D341Med (cell line): ENCODE measurements at regions not wholly inside any gene's neighbourhood (a gene's known extent, or its start where the extent isn't known, plus 50 kb on each side); places are given as distances from the start of the nearest gene placed in this dataset.

Experiments
- DNase-seq: peaks from one replicate; pipeline ENCODE4 v3.0.0; 2012; ENCODE audit warnings: low spot score

DNA sequence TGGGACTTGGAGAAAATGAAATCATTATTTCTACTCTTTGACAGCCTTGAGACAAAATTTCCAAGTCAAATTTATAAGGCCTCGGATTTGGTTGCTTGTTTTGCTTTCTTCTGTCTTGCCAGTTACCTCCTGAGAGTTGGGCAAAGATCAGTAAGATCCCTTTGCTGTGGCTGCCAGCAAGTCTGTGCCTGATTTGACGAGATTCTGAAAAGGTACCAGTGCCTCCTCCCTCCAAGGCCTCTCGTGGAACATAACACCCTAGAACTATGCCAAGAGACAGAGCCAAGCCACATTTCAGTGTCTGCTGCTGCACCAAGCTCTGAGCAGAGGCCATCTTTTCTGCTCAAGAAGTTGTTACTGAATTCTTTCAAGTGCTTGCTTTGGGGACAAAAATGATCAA lies 61.0 kb downstream of the GTPBP8 start:
- no peak for DNase-seq

DNA sequence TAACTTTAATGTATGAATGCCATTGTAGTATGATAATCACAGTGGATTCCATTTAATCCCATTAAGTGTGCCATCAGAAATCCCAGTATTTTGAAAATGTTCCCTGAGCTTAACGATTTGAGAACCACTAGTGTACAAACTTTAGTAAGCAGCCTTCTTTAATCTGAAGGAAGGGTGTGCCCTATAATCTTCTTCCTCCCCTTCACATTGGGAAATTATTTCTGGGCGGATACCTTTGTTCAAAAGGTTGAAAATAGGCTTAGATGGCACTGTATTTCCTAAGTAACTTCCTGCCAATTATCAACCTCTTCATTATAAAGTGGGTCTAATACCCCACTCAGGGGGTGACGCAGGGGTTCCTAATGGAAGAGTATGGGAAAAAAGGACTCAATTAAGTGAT lies 62.4 kb downstream of the GTPBP8 start:
- DNase-seq: no peak

DNA sequence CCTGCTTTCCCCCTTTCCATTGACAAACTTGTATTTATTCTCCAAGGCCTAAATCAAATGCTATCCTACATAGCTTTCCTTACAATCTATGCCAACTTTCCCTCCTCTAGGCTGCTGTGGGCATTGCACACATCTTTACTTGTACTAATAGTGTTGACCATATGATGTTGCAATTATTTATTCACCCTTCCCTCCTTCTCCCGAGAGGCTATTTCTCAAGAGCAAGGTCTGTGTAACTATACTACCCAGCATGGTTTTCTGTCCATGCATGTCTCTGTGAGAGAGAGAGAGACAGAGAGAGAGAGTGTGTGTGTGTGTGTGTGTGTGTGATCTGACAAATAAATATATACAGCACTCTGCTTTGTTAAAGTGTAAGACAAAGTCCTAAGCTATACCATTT lies 63.8 kb downstream of the GTPBP8 start:
- no peak for DNase-seq

DNA sequence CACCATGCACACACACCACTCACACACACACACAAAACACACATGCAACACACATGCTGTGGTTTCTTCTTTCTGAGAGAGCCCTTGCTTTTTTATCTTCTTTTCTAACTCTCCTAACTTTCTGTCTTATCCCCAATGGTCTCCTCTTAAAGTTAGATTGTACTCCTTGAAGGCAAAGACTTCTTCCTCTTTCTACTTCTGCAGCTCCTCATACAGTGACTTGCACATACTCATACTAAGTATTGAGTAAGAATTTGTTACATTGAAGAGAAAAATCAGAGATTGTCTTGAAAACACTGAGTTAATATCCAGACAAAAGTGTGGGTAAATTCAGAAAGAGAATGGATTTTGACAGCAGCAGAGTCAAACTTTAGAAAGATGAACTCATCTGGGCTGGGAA lies 64.4 kb downstream of the GTPBP8 start:
- DNase-seq: no peak

DNA sequence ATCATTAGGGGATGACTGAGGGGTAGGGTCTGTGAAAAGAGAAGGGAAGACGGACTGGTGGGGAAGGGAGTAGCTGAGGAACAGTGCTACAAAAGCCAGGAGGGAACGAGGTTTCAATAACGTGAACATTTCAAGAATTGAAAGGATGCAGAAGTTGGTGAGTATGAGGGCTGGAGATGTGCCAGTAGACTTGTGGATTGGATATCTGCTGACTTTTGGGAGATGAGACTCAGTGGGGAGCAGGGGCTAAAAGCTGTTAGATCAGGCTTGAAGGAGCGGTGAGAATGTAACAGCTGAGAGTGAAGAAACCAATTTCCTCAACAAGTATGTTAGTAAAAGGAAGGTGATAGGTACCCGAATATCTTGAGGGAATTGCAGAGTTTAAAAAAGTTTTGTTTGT lies 65.2 kb downstream of the GTPBP8 start:
- no peak for DNase-seq

DNA sequence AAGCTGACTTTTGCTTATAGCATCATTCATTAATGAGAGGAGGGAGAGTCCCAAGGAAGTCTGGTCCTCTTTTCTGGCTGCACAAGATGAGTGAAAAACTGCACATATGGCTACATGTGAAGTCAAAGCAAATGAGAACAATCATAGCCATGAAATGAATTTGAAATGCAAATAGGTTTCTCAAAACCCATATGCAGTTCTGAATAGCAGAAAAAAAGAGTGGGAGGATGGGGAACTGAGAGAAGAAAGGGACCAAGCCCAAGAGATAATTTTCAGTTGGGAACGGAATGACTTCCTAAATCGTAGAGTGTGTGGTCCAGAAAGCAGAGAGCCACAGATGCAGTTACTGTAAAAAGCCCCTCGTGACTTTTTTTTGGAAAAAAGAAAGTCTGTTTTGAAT lies 66.3 kb downstream of the GTPBP8 start:
- no peak for DNase-seq

DNA sequence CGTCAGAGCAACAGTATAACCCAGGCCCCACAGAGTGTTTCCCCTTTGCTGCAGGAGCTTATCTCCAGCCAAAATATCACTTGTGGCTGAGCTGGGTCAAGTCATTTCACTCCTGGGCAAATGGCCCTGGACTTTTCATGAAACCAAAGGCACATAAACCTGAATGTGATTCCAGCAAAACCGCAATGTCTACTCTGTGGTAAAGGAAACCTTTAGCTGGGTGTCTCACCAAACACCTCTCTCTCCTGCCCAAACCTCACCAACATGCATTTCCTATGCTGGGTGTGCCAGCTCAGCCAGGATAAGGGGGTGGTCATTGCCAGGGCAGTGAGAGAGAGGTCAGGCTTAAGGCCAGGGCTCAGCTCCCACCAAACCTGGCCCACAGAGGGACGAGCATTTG lies 67.4 kb downstream of the GTPBP8 start:
- no peak for DNase-seq

DNA sequence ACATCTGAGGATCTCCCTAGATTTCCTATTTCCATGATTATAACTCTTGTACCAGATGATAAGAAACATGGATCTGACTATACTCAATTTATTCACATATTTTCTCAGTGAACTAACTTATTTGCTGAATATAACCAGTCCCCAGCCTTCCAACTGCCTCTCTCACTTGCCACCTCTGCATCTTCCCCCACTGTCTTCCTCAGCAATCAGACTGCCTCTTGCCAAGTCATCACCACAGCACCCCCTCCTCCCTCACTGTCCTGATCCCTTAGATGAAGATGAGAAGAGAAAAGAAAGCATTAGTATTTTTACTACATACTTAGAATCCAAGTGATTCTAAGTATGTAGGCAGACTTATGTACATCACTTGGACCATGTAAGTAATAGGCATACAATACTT lies 71.9 kb downstream of the GTPBP8 start:
- no peak for DNase-seq

DNA sequence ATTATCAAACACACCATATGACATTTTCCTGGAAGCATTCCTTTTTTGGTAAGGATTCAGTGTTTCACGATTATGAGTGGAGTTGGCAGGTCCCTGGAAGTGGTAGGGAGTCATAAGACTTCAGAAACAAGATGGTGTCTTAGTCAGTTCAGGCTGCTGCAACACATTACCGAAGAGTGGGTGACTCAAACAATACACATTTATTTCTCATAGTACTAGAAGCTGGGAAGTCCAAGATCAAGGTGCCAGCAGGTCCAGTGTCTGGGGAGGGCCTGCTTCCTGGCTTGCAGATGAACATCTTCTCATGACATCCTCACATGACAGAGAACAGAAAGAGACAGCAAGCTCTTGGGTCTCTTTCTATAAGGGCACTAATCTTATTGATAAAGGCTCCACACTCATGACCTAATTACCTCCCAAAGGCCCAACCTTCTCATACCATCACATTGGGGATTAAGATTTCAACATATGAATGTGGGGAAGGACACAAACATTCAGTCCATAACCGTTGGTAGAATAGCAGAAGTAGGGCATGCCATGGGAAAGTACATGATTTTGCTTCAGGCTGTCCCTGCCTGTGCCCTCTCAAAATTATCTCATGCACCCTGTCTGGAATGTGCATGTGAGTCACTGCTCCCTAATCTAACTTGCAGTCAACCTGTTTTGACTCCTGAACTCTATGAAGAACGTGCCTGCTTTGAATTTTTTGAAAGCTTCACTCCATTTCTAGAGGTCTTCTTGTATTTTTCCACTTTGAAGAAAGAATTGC lies 72.5 kb downstream of the GTPBP8 start:
- DNase-seq: no peak

DNA sequence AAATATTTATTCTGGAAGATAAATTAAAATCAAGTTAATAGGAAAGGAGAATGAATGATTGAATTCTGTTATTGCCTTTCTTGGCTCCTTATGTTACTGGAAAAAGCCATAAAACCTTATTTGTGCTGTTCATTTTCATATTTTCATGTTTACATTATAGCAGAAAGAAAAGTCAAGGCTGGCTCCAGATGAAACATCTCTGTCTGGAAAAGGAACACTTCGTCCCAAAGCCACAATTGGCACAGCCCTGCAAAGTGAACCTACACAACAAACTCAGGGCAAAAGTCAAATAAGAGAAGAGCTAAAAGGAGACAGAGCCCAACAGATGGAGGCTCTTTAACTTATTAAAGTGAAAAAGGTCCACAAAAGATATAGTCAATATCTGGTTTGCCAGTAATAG lies 73.4 kb downstream of the GTPBP8 start:
- DNase-seq: no peak

DNA sequence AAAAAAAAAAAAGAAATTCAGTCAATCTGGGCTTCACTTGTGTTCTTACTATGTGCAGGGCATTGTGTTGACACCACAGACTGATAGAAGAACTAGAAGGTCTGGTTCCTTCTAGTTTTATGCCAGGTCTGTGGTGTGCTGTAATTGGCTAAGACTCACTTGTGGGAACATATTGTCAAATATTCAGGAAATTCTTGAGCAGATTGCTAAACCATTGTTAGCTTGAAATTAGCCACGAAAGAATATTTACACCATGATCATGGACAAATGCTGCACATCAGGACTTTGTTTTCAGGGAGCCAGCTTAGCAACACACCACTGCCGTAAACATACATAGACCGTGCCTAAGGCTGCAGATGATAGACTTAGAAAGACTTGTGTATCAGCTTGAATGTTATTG lies 74.6 kb downstream of the GTPBP8 start:
- DNase-seq: no peak

DNA sequence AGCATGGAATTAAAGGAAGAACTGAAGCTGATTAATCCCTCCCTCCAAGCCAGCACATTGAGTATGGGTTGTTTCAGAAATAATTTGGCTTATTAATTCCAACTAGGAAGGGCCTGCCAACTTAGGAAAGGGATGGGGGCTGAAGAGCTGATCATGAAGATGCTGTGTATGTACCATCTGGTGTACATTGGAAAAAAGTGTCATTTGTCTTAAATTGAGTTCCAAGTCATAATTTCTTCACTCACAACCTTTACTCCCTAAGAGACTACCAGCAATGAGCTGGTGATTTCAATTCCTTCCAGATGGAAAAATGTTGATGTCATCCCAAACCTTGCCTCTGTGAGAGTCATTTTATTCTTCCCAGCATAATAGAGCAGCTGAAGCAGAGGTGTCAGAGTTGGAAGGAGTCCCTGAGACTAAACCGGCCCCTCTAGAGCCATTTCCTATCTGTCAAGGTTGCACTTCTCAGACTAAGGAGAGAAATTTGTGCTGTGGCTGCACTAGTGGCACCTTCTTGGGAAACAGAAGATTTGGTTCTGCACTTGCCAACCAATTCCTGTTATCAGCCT lies 79.4 kb downstream of the GTPBP8 start:
- DNase-seq: no peak

DNA sequence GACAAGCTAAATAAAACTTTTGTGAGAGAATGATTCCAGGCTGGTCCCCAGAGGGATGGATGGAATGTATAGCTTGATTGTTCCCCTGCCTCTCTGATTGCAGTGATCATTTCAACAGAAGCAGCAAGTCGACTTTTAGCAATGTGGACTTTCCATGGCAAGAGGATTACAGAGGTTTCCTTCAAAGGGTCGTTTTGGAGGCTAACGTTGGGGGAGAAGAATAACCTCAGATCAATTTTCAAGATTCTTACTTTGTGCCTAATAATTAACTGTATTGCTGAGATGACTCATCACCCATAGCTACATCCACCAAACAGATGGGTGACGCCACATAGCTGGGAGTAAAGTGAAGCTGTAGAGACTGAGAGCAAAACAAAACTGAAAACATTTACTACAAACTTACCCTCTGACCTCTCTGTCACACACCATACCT lies 79.9 kb downstream of the GTPBP8 start:
- no peak for DNase-seq

DNA sequence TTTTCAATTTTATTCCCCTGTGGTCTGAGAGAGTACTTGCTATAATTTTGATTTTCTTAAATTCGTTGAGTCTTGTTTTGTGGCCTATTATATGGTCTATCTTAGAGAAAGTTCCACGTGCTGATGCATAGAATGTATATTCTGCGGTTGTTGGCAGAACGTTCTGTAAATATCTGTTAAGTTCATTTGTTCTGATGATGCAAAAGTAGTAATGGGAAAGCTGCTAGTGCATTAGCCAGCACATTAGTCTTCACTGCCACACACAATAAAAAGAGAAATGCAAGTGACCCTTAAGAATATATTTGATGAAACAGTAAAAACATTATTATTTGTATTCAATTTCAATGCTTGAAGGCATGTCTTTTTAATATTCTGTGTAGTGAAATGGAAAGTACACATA lies 84.8 kb downstream of the GTPBP8 start:
- no peak for DNase-seq

DNA sequence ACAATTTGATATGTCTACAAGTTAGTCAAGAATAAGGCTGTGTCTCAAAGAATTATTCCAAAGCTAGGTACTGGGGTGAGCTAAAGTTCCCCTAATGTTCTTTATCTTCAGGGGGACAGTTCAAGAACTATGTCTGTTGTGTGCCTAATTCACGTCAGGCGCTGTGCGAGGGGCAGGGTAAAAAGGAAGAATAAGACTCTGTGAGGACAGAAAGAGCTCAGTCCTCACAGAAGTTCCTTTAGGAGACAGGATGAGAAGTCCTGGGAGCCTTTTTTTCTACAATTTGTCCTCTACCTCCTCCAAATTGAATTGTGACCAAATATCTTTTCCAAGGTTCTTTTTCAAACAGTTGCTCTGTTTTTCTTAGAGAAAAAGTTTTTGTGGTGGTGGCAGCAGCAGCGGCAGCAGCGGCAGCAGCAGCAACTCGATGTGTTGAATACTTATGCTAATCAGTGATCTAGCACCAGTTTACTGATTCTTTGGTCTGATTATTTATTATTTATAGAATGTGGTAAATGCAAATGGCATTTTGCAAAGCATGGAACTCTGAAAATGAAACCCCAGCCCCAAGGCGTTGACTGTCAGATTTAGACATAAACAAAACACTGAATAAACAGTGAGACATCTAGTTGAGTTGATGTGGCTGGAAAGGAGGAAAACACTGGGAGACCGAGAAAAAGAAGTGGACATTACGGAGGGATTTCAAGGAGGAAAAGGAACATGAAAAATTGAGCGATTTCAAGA lies 88.6 kb downstream of the GTPBP8 start:
- no peak for DNase-seq

DNA sequence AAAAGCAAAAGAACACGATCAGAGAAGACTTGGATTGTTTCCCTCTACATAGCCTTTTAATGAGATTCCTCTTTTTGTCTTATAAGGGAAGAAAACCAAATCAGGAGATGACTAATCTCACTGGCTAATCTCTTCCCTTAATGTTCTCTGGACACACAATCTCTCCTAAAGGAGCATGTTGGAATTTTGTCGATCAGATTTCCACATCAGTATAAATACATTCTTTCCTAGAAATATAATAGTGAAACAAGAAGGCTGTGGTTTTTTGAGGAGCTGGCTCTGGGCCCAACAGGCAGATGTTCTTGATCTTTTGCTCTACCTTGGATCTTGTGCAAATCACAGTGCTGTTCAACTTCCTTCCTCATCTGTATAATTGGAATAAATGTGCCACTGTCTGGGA lies 94.0 kb downstream of the GTPBP8 start:
- no peak for DNase-seq

DNA sequence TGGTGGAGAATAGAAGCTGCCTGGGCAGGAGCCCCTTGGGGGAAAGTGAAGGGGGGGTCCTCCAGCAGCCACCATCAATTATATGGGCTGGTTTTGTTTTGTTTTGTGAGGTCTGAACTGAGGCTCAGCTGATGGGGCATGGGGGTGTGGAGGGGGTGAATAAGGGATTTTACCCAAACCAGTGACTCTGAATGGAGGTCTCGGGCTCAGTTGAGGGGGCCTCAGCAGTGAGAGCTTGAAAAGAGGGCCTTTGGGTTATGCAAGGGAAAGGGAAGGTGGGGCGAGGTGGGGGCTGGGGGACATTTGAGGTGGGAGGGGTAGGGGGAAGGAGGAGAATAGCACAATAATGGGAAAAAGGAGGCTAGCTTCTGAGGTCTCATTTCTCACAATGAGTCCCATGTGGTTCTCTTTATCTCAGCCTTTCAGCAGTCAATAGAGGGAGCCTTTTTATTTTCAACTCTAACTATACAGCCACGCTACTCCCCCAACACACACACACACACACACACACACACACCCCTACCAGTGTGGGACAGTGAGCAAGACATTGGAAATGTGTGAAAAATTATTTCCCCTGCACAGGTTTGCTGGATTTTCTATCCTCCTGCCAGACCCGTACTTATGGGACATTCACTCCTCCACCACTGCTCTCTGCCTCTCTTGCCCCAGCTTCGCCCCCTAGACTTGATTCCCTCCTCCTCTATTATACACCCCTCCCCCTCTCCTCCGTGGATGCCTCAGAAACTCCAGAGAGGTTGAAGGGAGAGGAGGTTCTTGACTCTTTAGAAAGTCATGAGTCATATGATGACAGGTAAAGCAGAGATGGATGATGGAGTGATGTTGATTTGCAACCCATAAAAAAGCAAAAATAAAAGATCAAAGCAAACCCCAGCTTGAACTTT lies 96.0 kb downstream of the GTPBP8 start:
- DNase-seq: no peak

DNA sequence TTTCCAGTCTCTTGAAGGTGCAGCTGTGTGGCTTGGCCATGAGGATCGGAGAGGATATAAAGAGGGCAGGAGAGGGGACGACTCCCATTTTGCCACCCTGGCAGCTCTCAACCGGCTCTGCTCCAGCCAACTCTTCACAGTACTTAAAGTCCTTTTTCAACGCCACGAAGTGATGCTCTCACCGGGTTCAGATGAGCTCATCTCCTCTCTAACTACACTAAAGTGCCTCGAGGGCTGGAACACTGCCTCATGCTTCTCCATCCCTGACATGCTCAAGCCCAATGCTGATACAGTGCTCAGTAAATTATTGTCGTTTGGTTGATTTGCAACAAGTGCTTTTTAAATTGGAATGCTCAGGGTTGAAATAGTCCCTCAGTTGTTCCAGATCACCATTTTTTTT lies 97.8 kb downstream of the GTPBP8 start:
- no peak for DNase-seq

DNA sequence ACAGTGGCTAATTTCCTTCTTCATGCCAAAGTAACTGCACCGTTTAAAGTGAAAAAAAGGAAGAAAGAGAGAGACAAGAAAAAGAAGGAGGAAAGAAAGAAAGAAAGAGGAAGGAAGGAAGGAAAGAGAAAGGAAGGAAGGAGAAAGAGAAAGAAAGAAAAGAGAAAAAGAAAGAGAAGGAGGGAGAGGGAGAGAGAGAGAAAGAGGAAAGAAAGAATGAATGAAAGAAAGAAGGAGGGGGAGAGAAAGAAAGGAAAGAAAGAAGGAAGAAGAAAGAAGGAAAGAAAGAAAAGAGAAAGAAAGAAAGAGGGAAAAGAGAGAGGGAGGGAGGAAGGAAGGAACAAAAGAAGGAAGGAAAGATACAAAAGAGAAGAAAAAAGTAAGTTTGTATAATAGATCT lies 100.6 kb downstream of the GTPBP8 start:
- DNase-seq: no peak

DNA sequence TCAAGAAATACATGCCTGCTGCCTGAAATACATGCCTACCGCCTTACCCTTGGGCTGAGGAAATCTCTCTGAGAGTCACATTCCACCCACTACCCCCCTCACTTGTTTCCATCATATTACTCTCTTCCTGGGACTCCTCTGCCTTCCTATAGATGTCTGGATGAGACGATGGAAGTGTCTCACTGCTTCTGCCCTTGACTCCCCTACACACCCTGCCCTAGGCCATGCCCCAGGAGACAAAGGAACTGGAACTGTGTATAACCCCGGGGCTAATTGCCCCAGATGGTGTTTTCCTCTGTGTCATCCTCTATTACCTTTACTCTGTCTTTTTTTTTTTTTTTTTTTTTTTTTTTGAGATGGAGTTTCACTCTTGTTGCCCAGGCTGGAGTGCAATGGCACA lies 102.0 kb downstream of the GTPBP8 start:
- DNase-seq: no peak

DNA sequence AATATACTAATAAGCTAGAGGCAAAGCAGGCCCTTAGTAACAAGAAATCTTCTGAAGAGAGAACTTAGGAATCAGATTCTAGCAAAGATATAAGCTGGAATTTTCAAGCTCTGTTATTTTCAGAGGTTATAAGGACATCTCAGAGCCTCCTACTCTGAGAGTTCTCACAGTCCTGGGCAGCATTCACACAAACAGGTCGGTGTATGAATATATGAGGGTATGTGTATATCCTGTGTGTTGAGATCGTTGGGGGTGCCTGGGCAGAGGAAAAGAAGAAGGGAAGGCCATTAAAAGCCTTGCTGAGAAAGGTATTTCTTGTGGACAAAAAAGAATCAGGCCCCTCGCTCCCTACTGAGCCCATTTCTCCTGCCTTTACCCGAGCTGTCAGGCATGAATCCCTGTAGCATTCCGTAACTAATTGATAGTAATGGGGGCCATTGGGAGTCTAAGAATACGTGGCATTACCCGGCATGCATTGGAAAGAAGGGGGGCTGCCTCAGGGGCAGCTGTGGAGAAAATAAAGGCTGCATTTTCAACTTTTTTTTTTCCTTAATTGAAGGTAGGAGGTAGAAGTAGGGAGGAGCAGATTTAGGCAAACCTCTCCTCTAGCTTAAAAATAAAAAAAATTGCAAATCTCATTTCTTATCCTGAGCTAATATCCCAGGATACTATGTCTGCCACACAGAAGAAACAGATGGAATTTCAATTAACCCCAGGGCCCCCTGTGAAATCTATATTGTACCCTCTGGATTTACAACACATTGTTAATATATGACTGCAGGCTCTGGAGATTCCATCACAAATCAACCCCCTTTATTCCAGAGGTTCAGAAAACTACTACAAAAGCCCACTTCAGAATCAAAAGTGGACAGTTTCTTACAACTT lies 103.8 kb downstream of the GTPBP8 start:
- no peak for DNase-seq
